Sigmoid colon (tissue), 4 donors: ENCODE measurements at regions not wholly inside any gene's neighbourhood (a gene's known extent, or its start where the extent isn't known, plus 50 kb on each side); places are given as distances from the start of the nearest gene placed in this dataset.

ENCODE experiments used
- POLR2A ChIP-seq, 2 donors: fragments of 450-650 bp; IDR thresholded peaks; one replicate each; pipeline ENCODE4 v1.6.1; 2016; ENCODE audit warnings: antibody characterized with exemption in 2 of 2, mild to moderate bottlenecking in 2 of 2, moderate library complexity in 2 of 2
- POLR2AphosphoS5 ChIP-seq, 4 donors: sonication (generic); formaldehyde crosslinking; IDR thresholded peaks; one replicate each; pipeline ENCODE4 v1.6.1; 2017; ENCODE audit warnings: antibody characterized with exemption in 4 of 4

DNA sequence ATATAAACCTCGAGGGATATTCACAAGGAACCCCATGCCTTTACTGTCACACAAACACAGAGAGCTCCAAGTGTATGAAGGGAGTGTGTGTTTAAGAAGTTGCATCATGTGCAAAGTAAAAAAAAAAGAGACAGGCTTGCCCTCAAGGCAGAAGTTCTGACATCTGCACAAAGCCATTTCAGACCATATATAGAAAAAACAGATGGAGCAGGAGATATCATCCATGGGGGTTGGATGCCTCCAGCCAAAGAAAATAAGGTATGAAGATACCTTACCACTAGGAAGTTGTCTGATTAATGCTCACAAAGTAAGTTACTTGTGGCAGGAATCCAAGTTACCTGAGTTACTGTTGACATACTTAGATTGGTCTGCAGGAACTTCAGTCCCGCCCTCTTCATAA lies 476.2 kb downstream of the KDM5D start:
- TF ChIP-seq POLR2AphosphoS5 (IDR thresholded peaks at IDR 0.05) (no peak), POLR2A (IDR thresholded peaks at IDR 0.05) (no peak)
